GM10248 (cell line): ENCODE measurements at regions not wholly inside any gene's neighbourhood (a gene's known extent, or its start where the extent isn't known, plus 50 kb on each side); places are given as distances from the start of the nearest gene placed in this dataset.
"Not testable (repeated sequence)": the region's sequence is repeated elsewhere in the genome, so short reads cannot be mapped to it uniquely, and the experiment has no call there.

Source experiments
- CTCF ChIA-PET: fragments of 300-600 bp; sonication (Branson Sonifier 250); formaldehyde crosslinking; extraction: SDS; loops from one replicate; lab custom pipeline; 2021; ENCODE audit warnings: antibody characterized with exemption; lab: Yijun Ruan, JAX
- POLR2A ChIA-PET: fragments of 350-650 bp; sonication (Branson Sonifier 250); formaldehyde crosslinking; extraction: SDS; loops from one replicate; lab custom pipeline; 2020; ENCODE audit warnings: antibody characterized with exemption; lab: Yijun Ruan, JAX
- DNase-seq: peaks from one replicate; pipeline ENCODE4 v3.0.0; 2012; ENCODE audit errors: extremely low spot score
- TF ChIP-seq, protein P1 (sequence below): IDR thresholded peaks from 2 replicates; pipeline ENCODE4 v1.5.1; 2012; ENCODE audit warnings: mild to moderate bottlenecking, low read depth; ENCODE audit errors: extremely low read depth, missing control alignments, control extremely low read depth

- POLR2A ChIA-PET, result interaction anchor here (0.7 to 0.8 kb wide), 2 partner anchors 362 to 630 kb away, joined by 3 to 7 read pairs; partner anchors contain the start of gene ZNF783
- TF ChIP-seq, protein P1, sequence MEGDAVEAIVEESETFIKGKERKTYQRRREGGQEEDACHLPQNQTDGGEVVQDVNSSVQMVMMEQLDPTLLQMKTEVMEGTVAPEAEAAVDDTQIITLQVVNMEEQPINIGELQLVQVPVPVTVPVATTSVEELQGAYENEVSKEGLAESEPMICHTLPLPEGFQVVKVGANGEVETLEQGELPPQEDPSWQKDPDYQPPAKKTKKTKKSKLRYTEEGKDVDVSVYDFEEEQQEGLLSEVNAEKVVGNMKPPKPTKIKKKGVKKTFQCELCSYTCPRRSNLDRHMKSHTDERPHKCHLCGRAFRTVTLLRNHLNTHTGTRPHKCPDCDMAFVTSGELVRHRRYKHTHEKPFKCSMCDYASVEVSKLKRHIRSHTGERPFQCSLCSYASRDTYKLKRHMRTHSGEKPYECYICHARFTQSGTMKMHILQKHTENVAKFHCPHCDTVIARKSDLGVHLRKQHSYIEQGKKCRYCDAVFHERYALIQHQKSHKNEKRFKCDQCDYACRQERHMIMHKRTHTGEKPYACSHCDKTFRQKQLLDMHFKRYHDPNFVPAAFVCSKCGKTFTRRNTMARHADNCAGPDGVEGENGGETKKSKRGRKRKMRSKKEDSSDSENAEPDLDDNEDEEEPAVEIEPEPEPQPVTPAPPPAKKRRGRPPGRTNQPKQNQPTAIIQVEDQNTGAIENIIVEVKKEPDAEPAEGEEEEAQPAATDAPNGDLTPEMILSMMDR, result no peak
- peak; percentile 36 for DNase-seq
- CTCF ChIA-PET, result interaction anchor here (1.0 to 3.5 kb wide), 25 partner anchors 12 to 558 kb away, joined by 3 to 29 read pairs (median 6); partner anchors contain the start of genes ZNF777 and ZNF783
These were observed 126.4 kb upstream of the ZNF746 start for GRCh38 chr7:149624006-149624405.

GRCh38 chr7:149623262-149623997 is 125.8 kb upstream of the ZNF746 start:
- POLR2A ChIA-PET, result interaction anchor here (0.7 to 1.1 kb wide), 3 partner anchors 24 to 630 kb away, joined by 3 to 7 read pairs (median 4); partner anchors contain the start of gene ZNF783
- CTCF ChIA-PET, result interaction anchor here (0.9 to 3.5 kb wide), 11 partner anchors 14 to 497 kb away, joined by 3 to 29 read pairs (median 10); partner anchors contain the start of genes ZNF425, ZNF777 and ZNF783
- not testable (repeated sequence) for DNase-seq

- TF ChIP-seq, protein P1, result no peak
- ChIA-PET CTCF (interaction anchor here (0.6 to 3.0 kb wide), 8 partner anchors 16 to 497 kb away, joined by 3 to 17 read pairs (median 4); partner anchors contain the start of genes ZNF425 and ZNF783), POLR2A (interaction anchor here (1.1 kb wide), 1 partner anchor 23 kb away, joined by 4 read pairs; no protein-coding TSS in a partner anchor)
- no peak for DNase-seq
These were observed 125.0 kb upstream of the ZNF746 start for GRCh38 chr7:149622444-149623210.

DNA sequence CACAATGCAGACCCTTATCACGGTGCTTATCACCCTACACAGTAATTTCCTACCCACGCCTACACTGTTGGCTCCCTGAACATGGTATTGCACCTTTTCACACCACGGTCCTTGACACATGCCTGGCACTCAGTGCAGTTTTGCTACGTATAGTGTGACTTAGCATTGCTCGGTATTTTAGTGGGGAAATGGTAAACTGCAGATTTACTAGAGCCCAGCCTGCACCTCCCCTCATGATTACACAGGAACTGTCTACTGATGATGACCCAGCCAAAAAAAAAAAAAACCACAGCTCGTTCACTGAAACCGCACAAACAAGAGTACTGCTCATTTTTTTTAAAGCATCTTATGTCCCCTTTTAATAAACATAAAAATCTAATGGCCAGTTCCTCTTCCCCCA is 124.2 kb upstream of the ZNF746 start:
- TF ChIP-seq, protein P1, result no peak
- POLR2A ChIA-PET, result no interaction called here
- CTCF ChIA-PET, result interaction anchor here (0.9 to 1.8 kb wide), 6 partner anchors 15 to 496 kb away, joined by 3 to 7 read pairs (median 3); partner anchors contain the start of gene ZNF425
- DNase-seq, result no peak

DNA sequence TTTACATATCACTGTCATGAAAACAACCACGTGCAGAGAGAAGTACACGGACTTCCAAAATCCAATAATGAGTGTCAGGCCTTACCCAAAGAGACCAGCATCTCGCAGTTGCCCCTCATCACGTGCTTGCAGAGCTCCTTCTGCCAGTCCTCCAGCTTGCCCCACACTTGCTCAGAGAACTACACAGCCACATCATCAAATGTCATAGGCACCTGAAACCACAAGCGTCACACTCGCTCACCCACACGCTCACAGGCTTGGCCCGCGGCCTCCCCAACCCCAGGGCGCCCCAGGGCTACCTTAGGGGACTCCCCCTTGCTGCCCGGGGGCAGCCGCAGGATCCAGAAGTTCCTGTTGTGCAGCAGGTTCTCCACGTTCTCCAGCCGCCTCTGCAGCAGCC is 123.4 kb upstream of the ZNF746 start:
- CTCF ChIA-PET, result interaction anchor here (1.0 to 1.4 kb wide), 3 partner anchors 15 to 199 kb away, joined by 3 read pairs; no protein-coding TSS in a partner anchor

DNA sequence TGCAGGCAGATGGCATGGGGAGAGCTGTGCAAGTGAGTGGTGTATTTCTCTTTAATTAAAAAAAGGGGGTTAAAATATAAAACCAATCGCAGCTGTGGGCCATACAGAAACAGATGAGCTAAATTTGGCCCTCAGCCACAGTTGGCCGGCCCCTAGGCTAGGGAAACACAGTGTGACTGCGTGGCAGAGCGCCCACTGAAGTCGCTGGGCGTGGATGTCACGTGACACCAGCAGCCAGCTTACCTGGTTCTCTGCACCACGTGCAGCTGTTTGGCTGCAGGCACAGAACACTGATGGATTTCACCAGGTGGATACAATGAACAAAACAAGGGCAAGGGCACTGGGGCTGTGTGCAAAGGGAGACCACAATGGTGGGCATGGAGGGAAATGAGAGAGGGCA is 119.3 kb upstream of the ZNF746 start:
- TF ChIP-seq, protein P1, result no peak
- ChIA-PET CTCF (interaction anchor here (1.5 kb wide), 1 partner anchor 11 kb away, joined by 4 read pairs; no protein-coding TSS in a partner anchor), POLR2A (no interaction called here)
- no peak for DNase-seq

More for the DNA sequence above, 123.4 kb upstream of the ZNF746 start:
- TF ChIP-seq, protein P1, result no peak
- peak; percentile 55 for DNase-seq
- POLR2A ChIA-PET, result no interaction called here
